Gastrocnemius medialis (tissue), 4 donors: ENCODE measurements at regions not wholly inside any gene's neighbourhood (a gene's known extent, or its start where the extent isn't known, plus 50 kb on each side); places are given as distances from the start of the nearest gene placed in this dataset.
A peak's percentile ranks its signal among the peaks of the same experiment; 100 is the strongest.
"Not testable (repeated sequence)": the region's sequence is repeated elsewhere in the genome, so short reads cannot be mapped to it uniquely, and the experiment has no call there.

Experiments used
- ATAC-seq, 2 donors: fragments of 150-250 bp; one replicate each; pipeline ENCODE4 v1.9.1; 2016
- DNase-seq, 2 donors: peaks; one replicate each; pipeline ENCODE4 v3.0.0-alpha.2; 2019
- H3K27ac ChIP-seq, 4 donors: fragments of 200-600 bp; sonication (generic); 1 replicate in 1 of 4; 2 replicates in 3 of 4; pipeline ENCODE4 v1.5.1; 2016 to 2018; ENCODE audit warnings: mild to moderate bottlenecking in 2 of 4, moderate library complexity in 1 of 4
- H3K27me3 ChIP-seq, 3 donors: fragments of 200-600 bp; sonication (generic) in 2 of 3; 1 replicate in 1 of 3; 2 replicates in 2 of 3; pipeline versions ENCODE4 v1.5.1 to v1.6.0; 2016 to 2019; ENCODE audit warnings: mild to moderate bottlenecking in 1 of 3, moderate library complexity in 1 of 3
- H3K36me3 ChIP-seq, 2 donors: fragments of 200-600 bp; sonication (generic) in 1 of 2; one replicate each; pipeline ENCODE4 v1.5.1; 2017 to 2018
- H3K4me1 ChIP-seq, 2 donors: fragments of 200-600 bp; sonication (generic) in 1 of 2; one replicate each; pipeline ENCODE4 v1.5.1; 2016 to 2017; ENCODE audit warnings: mild to moderate bottlenecking in 2 of 2
- H3K4me3 ChIP-seq, 4 donors: fragments of 200-600 bp; sonication (generic) in 3 of 4; 1 replicate in 1 of 4; 2 replicates in 3 of 4; pipeline ENCODE4 v1.5.1; 2016 to 2019; ENCODE audit warnings: mild to moderate bottlenecking in 2 of 4
- H3K9me3 ChIP-seq, 3 donors: fragments of 200-600 bp; sonication (generic) in 2 of 3; 1 replicate in 1 of 3; 2 replicates in 2 of 3; pipeline ENCODE4 v1.5.1; 2016 to 2019
- CTCF ChIP-seq, 5 experiments: fragments of 450-650 bp in 3 of 5; fragments of 200-600 bp in 2 of 5; sonication (generic) in 2 of 5; IDR thresholded peaks in 4 of 5; conservative IDR thresholded peaks in 1 of 5; 1 replicate in 4 of 5; 2 replicates in 1 of 5; pipeline ENCODE4 v1.5.1; 2016 to 2019; ENCODE audit warnings: antibody characterized with exemption in 5 of 5, mild to moderate bottlenecking in 3 of 5, moderate library complexity in 3 of 5
- POLR2A ChIP-seq, 2 donors: fragments of 450-650 bp; IDR thresholded peaks; one replicate each; pipeline ENCODE4 v1.6.1; 2017; ENCODE audit warnings: antibody characterized with exemption in 2 of 2, mild to moderate bottlenecking in 2 of 2, moderate library complexity in 2 of 2
- in situ Hi-C, 4 donors: fragments of 200-750 bp; cut with MboI; loops; one replicate each; pipeline versions ENCODE4 v1.15.0 to v1.8.0; 2017; ENCODE audit warnings: low sequenced_read_pairs in 4 of 4
- intact Hi-C: fragments of 100-400 bp; cut with DNase I; formaldehyde crosslinking; loops from one replicate; pipeline ENCODE4 v1.15.1; 2023; ENCODE audit warnings: low total_unique reads

- TF ChIP-seq POLR2A (IDR thresholded peaks at IDR 0.05) (no peak), CTCF (IDR thresholded peaks at IDR 0.05 in 4 of 5, conservative IDR thresholded peaks at IDR 0.05 in 1 of 5) (no peak)
- Histone ChIP-seq H3K27ac (peak overlapping the region; percentile 79 to 88 (median 82)), H3K4me1 (peaks cover 32 to 34% of the 10 kb centered on the region in 2 donors), H3K4me3 (no peak overlapping the region), H3K27me3 (no peaks in the 10 kb centered on the region), H3K9me3 (no peaks in the 10 kb centered on the region), H3K36me3 (no peaks in the 10 kb centered on the region)
- DNase-seq (peak; percentile 52 to 77), ATAC-seq (peak; percentile 83 to 86)
- intact Hi-C loops: loop anchor here (2.0 kb wide), 1 partner anchor 239 kb away; no protein-coding TSS in a partner anchor
- in situ Hi-C loops: no loop called here
These were observed 116.6 kb upstream of the TNRC6C start for GRCh38 chr17:77841742-77842527.

GRCh38 chr17:77842528-77843147 is 115.9 kb upstream of the TNRC6C start:
- no peaks in the 10 kb centered on the region for H3K9me3 ChIP-seq
- DNase-seq (peak in 1 of 2 donors; percentile 4), ATAC-seq (no peak)
- no peaks in the 10 kb centered on the region for H3K27me3 ChIP-seq
- no peaks in the 10 kb centered on the region for H3K36me3 ChIP-seq
- intact Hi-C loops: no loop called here
- TF ChIP-seq POLR2A (IDR thresholded peaks at IDR 0.05) (no peak), CTCF (IDR thresholded peaks at IDR 0.05 in 4 of 5, conservative IDR thresholded peaks at IDR 0.05 in 1 of 5) (no peak)
- H3K4me3 ChIP-seq: no peak overlapping the region
- H3K4me1 ChIP-seq: peaks cover 32 to 34% of the 10 kb centered on the region in 2 donors
- H3K27ac ChIP-seq: peak overlapping the region; percentile 79 to 88 (median 82)
- in situ Hi-C loops: no loop called here

- DNase-seq: peak in 1 of 2 donors; percentile 4
- H3K9me3 ChIP-seq, intact Hi-C loops, H3K36me3 ChIP-seq, H3K27me3 ChIP-seq, ATAC-seq, in situ Hi-C loops, H3K4me3 ChIP-seq: not testable (repeated sequence)
- Histone ChIP-seq H3K4me1 (peaks cover 32 to 34% of the 10 kb centered on the region in 2 donors), H3K27ac (peak overlapping the region in 2 of 4 donors; percentile 79 to 88)
These were observed 115.1 kb upstream of the TNRC6C start for GRCh38 chr17:77843255-77843895.

DNA sequence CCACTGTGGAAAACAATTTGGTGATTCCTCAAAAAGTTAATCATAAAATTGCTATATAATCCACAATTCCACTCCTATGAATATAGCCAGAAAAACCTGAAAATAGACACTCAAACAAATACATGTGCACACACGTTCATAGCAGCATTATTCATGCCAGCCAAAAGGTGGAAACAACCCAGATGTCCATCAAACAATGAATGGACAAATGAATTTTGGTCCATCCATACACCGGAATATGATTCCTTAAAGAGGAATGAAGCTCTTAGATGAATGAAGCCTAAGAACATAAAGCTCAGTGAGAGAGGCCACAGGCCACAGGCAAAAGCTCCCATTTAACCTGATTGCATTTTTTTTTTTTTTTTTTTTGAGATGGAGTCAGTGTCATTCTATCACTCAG is 114.6 kb upstream of the TNRC6C start:
- Histone ChIP-seq H3K4me1 (peaks cover 32 to 34% of the 10 kb centered on the region in 2 donors), H3K27me3 (no peaks in the 10 kb centered on the region), H3K9me3 (no peaks in the 10 kb centered on the region), H3K36me3 (no peaks in the 10 kb centered on the region), H3K4me3 (no peak overlapping the region), H3K27ac (no peak overlapping the region)
- in situ Hi-C loops (no loop called here), intact Hi-C loops (no loop called here)
- DNase-seq (no peak), ATAC-seq (no peak)
- no peak for TF ChIP-seq CTCF (IDR thresholded peaks at IDR 0.05 in 4 of 5, conservative IDR thresholded peaks at IDR 0.05 in 1 of 5)
- TF ChIP-seq POLR2A (IDR thresholded peaks at IDR 0.05): no peak

GRCh38 chr17:77844681-77845080 is 113.8 kb upstream of the TNRC6C start:
- Histone ChIP-seq H3K4me3 (no peak overlapping the region), H3K36me3 (no peaks in the 10 kb centered on the region), H3K27ac (no peak overlapping the region), H3K9me3 (no peaks in the 10 kb centered on the region), H3K4me1 (peaks cover 29 to 31% of the 10 kb centered on the region in 2 donors), H3K27me3 (no peaks in the 10 kb centered on the region)
- in situ Hi-C loops (no loop called here), intact Hi-C loops (no loop called here)
- no peak for TF ChIP-seq POLR2A (IDR thresholded peaks at IDR 0.05)
- no peak for TF ChIP-seq CTCF (IDR thresholded peaks at IDR 0.05 in 4 of 5, conservative IDR thresholded peaks at IDR 0.05 in 1 of 5)
- no peak for ATAC-seq
- DNase-seq: no peak
